Transverse colon (tissue), 4 donors: ENCODE measurements at regions not wholly inside any gene's neighbourhood (a gene's known extent, or its start where the extent isn't known, plus 50 kb on each side); places are given as distances from the start of the nearest gene placed in this dataset.
"Not testable (repeated sequence)": the region's sequence is repeated elsewhere in the genome, so short reads cannot be mapped to it uniquely, and the experiment has no call there.

Source experiments
- DNase-seq: peaks from one replicate; pipeline ENCODE4 v3.0.0-alpha.2; 2019
- H3K27ac ChIP-seq, 4 donors: fragments of 200-600 bp; sonication (generic); 2 replicates each; pipeline ENCODE4 v1.5.1; 2016 to 2018; ENCODE audit warnings: inconsistent platforms in 4 of 4
- H3K27me3 ChIP-seq: fragments of 200-600 bp; sonication (generic); 2 replicates; pipeline ENCODE4 v1.5.1; 2017; ENCODE audit warnings: inconsistent platforms
- H3K36me3 ChIP-seq, 4 donors: fragments of 200-600 bp; sonication (generic); 2 replicates each; pipeline ENCODE4 v1.5.1; 2017 to 2019; ENCODE audit warnings: inconsistent platforms in 4 of 4
- H3K4me1 ChIP-seq, 4 donors: fragments of 200-600 bp; sonication (generic); 2 replicates each; pipeline ENCODE4 v1.5.1; 2017 to 2020; ENCODE audit warnings: inconsistent platforms in 4 of 4
- H3K4me3 ChIP-seq, 4 donors: fragments of 200-600 bp; sonication (generic); 1 replicate in 1 of 4; 2 replicates in 3 of 4; pipeline versions ENCODE4 v1.5.1 to v1.6.1; 2017 to 2019; ENCODE audit warnings: inconsistent platforms in 4 of 4
- H3K9me3 ChIP-seq, 2 donors: fragments of 200-600 bp; sonication (generic); 2 replicates each; pipeline ENCODE4 v1.5.1; 2017 to 2019; ENCODE audit warnings: inconsistent platforms in 2 of 2
- EP300 ChIP-seq: sonication (generic); formaldehyde crosslinking; IDR thresholded peaks from one replicate; pipeline ENCODE4 v1.6.1; 2017; ENCODE audit warnings: antibody characterized with exemption, low read depth
- POLR2A ChIP-seq: fragments of 450-650 bp; IDR thresholded peaks from one replicate; pipeline ENCODE4 v1.6.1; 2016; ENCODE audit warnings: antibody characterized with exemption, mild to moderate bottlenecking, moderate library complexity
- POLR2AphosphoS5 ChIP-seq, 3 donors: sonication (generic); formaldehyde crosslinking; IDR thresholded peaks; one replicate each; pipeline ENCODE4 v1.6.1; 2016; ENCODE audit warnings: antibody characterized with exemption in 3 of 3
- WGBS, 2 donors: methylation state at CpG; one replicate each; pipeline ENCODE4 v1.1.5; 2018; ENCODE audit warnings: low coverage in 1 of 2; 5-methylcytosine and 5-hydroxymethylcytosine counted together
- in situ Hi-C, 4 donors: fragments of 200-750 bp; cut with MboI; loops; one replicate each; pipeline versions ENCODE4 v1.15.0 to v1.15.1; 2017; ENCODE audit warnings: low sequenced_read_pairs in 3 of 4, low pct_ligation_motif_present in 1 of 4, low pct_unique_long_range_greater_than_20kb in 1 of 4
- intact Hi-C: fragments of 100-400 bp; cut with DNase I; formaldehyde crosslinking; loops from one replicate; pipeline ENCODE4 v1.15.1; 2023; ENCODE audit warnings: low total_unique reads
- TF ChIP-seq, protein P1 (sequence below), 5 experiments: fragments of 200-600 bp in 3 of 5; fragments of 450-650 bp in 2 of 5; sonication (generic) in 3 of 5; IDR thresholded peaks; 1 replicate in 2 of 5; 2 replicates in 3 of 5; pipeline ENCODE4 v1.5.1; 2016 to 2017; ENCODE audit warnings: antibody characterized with exemption in 5 of 5, inconsistent platforms in 3 of 5, mild to moderate bottlenecking in 2 of 5, moderate library complexity in 1 of 5

DNA sequence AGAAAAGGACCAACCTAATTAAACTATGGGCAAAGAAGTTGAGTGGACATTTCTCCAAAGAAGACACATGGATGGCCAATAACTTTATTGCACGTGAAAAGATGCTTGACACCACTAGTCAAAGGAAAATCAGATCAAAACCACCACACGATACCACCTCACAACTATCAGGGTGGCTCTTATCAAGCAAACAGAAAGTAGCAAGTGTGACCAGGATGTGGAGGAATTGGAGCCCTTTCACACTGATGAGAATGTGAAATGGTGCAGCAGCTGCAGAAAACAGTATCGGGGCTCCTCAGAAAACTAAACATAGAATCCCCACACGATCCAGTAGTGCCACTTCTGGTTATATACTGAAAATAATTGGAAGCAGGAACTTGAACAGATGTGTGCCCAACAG lies 72.2 kb upstream of the ALKAL2 start:
- in situ Hi-C loops, result no loop called here
- H3K4me3 ChIP-seq, result no peak overlapping the region
- H3K4me1 ChIP-seq, result no peaks in the 10 kb centered on the region
- WGBS, 2 donors, result 79 to 86% methylated on average over 4 of the region's 4 CpGs
- no peaks in the 10 kb centered on the region for H3K36me3 ChIP-seq
- no peak overlapping the region for H3K27ac ChIP-seq
- TF ChIP-seq POLR2A (no peak), POLR2AphosphoS5 (IDR thresholded peaks at IDR 0.05) (no peak), EP300 (no peak)
- TF ChIP-seq, protein P1, sequence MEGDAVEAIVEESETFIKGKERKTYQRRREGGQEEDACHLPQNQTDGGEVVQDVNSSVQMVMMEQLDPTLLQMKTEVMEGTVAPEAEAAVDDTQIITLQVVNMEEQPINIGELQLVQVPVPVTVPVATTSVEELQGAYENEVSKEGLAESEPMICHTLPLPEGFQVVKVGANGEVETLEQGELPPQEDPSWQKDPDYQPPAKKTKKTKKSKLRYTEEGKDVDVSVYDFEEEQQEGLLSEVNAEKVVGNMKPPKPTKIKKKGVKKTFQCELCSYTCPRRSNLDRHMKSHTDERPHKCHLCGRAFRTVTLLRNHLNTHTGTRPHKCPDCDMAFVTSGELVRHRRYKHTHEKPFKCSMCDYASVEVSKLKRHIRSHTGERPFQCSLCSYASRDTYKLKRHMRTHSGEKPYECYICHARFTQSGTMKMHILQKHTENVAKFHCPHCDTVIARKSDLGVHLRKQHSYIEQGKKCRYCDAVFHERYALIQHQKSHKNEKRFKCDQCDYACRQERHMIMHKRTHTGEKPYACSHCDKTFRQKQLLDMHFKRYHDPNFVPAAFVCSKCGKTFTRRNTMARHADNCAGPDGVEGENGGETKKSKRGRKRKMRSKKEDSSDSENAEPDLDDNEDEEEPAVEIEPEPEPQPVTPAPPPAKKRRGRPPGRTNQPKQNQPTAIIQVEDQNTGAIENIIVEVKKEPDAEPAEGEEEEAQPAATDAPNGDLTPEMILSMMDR (IDR thresholded peaks at IDR 0.05), result no peak
- no peak for DNase-seq
- H3K9me3 ChIP-seq, result no peaks in the 10 kb centered on the region
- intact Hi-C loops, result no loop called here
- no peaks in the 10 kb centered on the region for H3K27me3 ChIP-seq

DNA sequence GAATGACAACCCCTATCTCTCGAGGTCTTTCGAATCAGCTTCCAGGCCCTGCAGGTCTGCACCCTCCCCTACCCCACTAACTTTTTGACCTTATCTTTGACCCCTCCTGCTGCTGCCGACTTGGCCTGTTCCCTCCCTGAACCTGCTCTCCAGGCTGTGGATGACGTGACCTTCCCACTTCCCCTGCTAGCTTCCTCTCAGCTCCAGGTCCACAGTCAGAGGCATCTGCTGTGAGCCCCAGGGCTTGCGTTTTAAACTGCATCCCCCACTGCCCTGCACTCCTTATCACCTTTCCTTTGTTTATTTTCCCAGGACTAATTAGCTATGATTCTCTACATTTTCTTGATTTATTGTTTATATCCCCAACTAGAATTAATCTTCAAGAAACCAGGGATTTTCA lies 71.2 kb upstream of the ALKAL2 start:
- no peaks in the 10 kb centered on the region for H3K27me3 ChIP-seq
- no peak for DNase-seq
- TF ChIP-seq POLR2AphosphoS5 (IDR thresholded peaks at IDR 0.05), result no peak
- no peak for TF ChIP-seq EP300
- TF ChIP-seq, protein P1 (IDR thresholded peaks at IDR 0.05), result no peak
- no peak for TF ChIP-seq POLR2A
- H3K4me1 ChIP-seq, result no peaks in the 10 kb centered on the region
- H3K36me3 ChIP-seq, result no peaks in the 10 kb centered on the region
- no peaks in the 10 kb centered on the region for H3K9me3 ChIP-seq
- H3K27ac ChIP-seq, result no peak overlapping the region
- in situ Hi-C loops, result no loop called here
- 58% methylated on average over 5 of the region's 5 CpGs for WGBS, 2 donors
- no peak overlapping the region for H3K4me3 ChIP-seq
- intact Hi-C loops, result no loop called here

DNA sequence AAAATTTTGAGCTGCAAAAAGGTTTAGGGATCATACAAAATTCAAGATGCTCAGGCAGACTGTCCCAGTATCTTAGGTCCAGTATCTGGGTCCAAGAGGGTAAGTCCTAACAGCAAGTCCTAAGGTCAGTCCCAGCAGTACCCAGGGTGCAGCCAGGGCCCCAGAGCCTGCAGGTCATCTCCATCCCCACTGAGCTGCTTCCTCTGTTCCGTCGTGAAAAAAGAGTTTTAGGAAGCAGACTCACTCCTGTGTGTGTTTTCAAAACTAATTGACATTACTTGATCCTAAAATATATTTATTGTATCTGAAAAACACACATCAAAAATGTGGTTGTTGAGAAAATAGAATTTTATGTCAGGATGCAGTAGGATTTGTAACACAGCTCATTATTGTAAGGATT lies 69.9 kb upstream of the ALKAL2 start:
- H3K9me3 ChIP-seq, result no peaks in the 10 kb centered on the region
- no peak for DNase-seq
- H3K4me3 ChIP-seq, result no peak overlapping the region
- no peaks in the 10 kb centered on the region for H3K4me1 ChIP-seq
- WGBS, 2 donors, result 75% methylated on average over 2 of the region's 2 CpGs; no CpG with 5 or more reads in 1 of the 2 donors
- H3K27ac ChIP-seq, result no peak overlapping the region
- intact Hi-C loops (no loop called here), in situ Hi-C loops (no loop called here)
- H3K36me3 ChIP-seq, result no peaks in the 10 kb centered on the region
- H3K27me3 ChIP-seq, result no peaks in the 10 kb centered on the region
- TF ChIP-seq POLR2A, result no peak

DNA sequence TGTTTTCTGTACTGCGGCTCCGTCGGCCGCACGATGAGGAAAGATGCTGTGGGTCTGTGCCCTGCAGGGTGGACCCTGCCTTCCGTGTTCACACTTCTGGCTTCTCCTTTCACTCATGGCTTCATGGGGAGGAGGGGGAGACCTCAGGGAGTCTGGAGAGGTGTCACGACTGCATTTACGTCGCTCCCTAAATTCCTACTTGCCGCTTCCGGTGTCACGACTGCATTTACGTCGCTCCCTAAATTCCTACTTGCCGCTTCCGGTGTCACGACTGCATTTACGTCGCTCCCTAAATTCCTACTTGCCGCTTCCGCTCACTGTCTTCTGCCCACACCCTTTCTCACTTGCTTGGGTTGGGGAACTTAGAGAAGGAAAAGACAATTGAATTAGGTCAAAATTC lies 68.4 kb upstream of the ALKAL2 start:
- H3K36me3 ChIP-seq, intact Hi-C loops, H3K4me3 ChIP-seq, DNase-seq, H3K9me3 ChIP-seq, H3K27me3 ChIP-seq, H3K4me1 ChIP-seq, in situ Hi-C loops, H3K27ac ChIP-seq: not testable (repeated sequence)
- 79 to 87% methylated on average over 14 to 21 of the region's 21 CpGs for WGBS, 2 donors

DNA sequence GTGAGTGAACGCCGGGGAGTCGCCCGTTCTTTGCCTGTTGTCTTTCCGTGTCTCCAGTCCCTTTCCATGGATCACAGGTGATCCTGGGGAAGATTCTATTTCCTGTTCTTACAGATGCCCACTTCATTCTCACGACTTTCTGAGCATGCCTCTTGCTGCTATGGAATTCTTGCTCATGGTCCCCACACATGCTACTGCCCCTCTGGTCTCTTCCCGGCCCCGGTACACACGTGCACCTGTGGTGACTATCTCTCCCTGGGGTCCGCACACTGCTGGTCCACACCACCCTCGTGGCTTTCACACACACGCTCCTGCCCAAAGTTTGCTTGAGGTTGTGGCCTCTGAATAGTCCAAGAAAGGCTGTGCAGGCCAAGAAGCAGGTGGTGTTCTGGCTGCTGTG lies 67.9 kb upstream of the ALKAL2 start:
- H3K4me3 ChIP-seq, result no peak overlapping the region
- TF ChIP-seq, protein P1 (IDR thresholded peaks at IDR 0.05), result no peak
- no peak for TF ChIP-seq POLR2A
- in situ Hi-C loops, result no loop called here
- intact Hi-C loops, result no loop called here
- H3K9me3 ChIP-seq, result no peaks in the 10 kb centered on the region
- H3K27ac ChIP-seq, result no peak overlapping the region
- 77 to 89% methylated on average over 6 to 12 of the region's 12 CpGs for WGBS, 2 donors
- DNase-seq, result no peak
- no peaks in the 10 kb centered on the region for H3K27me3 ChIP-seq
- H3K36me3 ChIP-seq, result no peaks in the 10 kb centered on the region
- H3K4me1 ChIP-seq, result no peaks in the 10 kb centered on the region
